GM12892 (cell line): ENCODE measurements at regions not wholly inside any gene's neighbourhood (a gene's known extent, or its start where the extent isn't known, plus 50 kb on each side); places are given as distances from the start of the nearest gene placed in this dataset.

Experiments
- POLR2A ChIP-seq: IDR thresholded peaks from 2 replicates; pipeline ENCODE4 v1.6.1; 2011; ENCODE audit warnings: low read depth, low read length, control low read depth
- POLR2AphosphoS5 ChIP-seq: IDR thresholded peaks from 2 replicates; pipeline ENCODE4 v1.6.1; 2011; ENCODE audit warnings: low read depth, low read length, control low read depth
- TAF1 ChIP-seq: IDR thresholded peaks from 2 replicates; pipeline ENCODE4 v1.6.1; 2011; ENCODE audit warnings: low read depth, mild to moderate bottlenecking, control low read depth, low read length, borderline replicate concordance

GRCh38 chr7:46539892-46540483, 618.9 kb upstream of the IGFBP3 start:
- TF ChIP-seq POLR2A, result no peak
- TF ChIP-seq POLR2AphosphoS5, result no peak
- no peak for TF ChIP-seq TAF1
